GM21529 (cell line): ENCODE measurements at regions not wholly inside any gene's neighbourhood (a gene's known extent, or its start where the extent isn't known, plus 50 kb on each side); places are given as distances from the start of the nearest gene placed in this dataset.
A peak's percentile ranks its signal among the peaks of the same experiment; 100 is the strongest.

Experiments
- ATAC-seq: cut with Tn5 transposase; IDR thresholded peaks from one replicate; pipeline ENCODE4 v1.9.1; 2021; ENCODE audit not compliant: unreplicated experiment

DNA sequence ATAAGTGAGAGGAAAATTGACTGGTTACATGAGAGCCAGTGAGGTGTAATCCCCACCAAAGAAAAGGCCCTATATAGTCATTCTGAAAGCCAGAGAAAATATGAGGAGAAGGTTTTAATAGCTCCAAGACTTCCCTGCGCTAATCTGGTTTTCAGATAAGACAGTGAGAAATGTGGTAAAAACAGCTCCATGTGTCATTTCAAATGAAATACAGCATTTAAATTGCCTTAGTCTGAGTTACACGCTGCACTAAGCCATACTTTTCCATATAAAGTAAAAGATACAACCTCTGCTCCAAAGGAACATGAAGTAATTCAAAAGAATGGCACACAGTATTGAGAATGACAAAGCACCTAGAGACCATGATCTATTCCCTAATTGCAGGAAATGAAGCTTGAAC, 378.0 kb upstream of the PDE4D start:
- no peak for ATAC-seq

DNA sequence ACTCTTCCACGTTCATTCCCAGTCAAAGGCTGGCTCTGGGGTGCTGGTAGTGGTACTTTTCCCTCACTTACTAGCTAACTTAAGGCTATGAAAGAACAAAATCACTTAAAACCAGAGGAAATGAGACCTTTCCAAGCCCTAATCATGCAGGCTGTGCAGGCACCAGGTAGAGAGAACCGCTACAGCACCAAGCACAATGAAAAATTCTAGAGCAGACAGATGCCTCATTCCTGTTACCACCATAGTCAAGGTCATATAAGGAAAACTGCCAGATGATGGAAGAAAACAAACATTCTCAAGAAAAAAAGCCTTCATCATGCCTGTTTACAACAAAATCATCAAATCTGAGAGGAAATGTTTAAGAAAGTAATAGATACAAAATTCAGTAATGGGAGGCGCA, 374.4 kb upstream of the PDE4D start:
- ATAC-seq, result no peak

DNA sequence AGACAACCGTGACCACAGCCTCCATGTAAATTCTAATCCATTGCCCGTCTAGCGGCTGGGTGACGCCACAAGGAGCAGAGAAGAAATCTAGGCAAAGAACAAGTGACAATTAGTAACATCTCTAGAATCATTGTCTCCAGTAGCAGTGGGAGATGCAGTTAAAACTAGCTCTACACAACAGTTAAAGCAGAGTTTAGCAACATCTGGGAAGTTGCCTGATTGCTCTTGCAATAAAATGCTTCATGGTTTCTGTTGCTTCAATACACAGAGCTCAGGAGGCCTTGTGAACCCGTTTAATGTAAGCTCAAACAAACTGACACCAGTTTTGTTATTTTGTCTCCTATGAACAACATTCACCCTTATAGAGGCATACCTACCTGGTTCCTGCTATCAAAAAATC, 369.8 kb upstream of the PDE4D start:
- ATAC-seq, result no peak

DNA sequence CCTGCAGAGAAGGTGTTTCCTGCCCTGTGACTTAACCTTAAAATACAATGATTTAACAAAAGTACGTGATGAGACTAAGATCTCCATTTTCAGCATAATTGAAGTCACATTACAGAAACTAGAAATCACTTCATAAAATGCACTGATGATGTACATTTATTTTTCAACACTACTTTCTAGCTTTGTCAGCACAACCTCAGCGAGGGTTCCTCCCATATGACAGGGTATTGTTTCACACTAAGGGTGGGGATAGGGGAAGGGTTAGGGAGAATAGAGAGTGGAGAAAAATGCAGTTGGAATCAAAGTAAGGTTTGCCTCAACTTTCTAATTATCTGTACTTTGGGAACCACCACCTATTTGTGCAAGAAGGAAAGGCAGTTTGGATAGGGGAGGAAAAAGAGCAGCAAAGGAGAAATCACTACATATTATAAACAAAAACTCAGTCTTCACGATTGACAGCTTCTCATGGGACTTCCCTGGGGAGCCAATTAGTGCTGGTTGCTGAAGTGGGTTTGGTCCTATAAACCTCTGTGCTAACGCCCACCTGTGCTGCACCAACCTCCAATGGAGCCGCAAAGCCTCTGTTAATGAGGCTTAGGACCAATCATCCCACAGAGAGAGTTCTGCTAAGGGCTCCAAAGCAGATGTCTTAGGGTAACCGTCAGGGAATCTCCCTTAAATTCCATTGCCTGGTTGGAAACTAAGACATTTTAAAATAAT, 369.2 kb upstream of the PDE4D start:
- ATAC-seq, result no peak

DNA sequence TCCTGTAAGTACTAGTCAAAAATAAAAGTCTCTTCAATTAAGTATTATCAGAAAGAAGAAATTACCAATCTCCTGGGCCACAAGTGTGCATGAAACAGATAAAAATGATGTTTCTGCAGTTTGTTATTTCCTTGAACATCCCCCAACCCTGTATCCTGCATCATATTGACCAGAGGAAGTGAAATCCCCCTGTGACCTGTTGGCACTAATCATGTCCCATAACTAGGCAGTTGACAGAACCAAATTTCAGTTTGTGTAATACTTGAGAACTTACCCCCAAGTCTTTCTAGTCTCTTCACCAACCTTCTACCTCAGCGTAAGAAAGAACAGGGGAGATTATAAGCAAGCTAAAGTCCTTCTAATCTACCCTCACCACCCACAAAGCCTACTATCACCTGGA, 368.2 kb upstream of the PDE4D start:
- ATAC-seq, result no peak

DNA sequence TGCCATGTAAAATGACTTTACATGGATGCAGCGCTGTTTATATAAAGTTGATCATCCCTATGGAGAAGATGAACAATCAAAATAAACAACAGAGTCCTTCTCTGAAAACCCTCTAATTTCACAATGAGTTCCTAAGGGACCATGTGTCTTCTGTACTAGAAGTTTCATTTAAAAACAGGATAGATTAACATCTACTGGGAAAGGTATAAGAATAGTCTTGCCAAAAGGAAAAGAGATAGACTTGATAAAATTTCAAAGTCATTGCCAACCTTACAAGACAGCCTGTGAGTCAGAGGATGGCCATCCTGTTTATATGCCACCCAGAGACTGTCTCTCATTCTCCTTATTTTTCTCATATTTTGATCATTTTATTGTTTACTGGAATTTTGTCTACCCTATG, 367.1 kb upstream of the PDE4D start:
- ATAC-seq, result no peak

DNA sequence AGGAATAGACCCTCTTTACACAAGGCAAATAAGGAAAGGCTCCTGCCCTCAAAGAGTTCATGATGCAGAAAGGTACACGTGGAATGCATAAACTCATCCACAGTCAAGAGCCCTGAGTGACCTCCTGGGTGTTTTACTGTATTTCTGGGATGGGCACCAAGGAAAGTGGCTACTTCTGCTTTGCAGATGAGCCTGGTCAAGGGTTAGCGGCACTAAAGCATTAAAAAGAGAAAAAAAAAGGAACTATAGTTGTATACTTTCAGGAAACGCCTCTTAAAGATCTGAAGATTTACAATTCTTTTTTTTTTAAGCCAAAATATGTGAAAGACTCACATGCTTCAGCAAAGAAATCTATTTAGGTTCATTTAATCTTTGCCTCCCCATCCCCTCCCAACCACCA, 366.2 kb upstream of the PDE4D start:
- ATAC-seq, result no peak

DNA sequence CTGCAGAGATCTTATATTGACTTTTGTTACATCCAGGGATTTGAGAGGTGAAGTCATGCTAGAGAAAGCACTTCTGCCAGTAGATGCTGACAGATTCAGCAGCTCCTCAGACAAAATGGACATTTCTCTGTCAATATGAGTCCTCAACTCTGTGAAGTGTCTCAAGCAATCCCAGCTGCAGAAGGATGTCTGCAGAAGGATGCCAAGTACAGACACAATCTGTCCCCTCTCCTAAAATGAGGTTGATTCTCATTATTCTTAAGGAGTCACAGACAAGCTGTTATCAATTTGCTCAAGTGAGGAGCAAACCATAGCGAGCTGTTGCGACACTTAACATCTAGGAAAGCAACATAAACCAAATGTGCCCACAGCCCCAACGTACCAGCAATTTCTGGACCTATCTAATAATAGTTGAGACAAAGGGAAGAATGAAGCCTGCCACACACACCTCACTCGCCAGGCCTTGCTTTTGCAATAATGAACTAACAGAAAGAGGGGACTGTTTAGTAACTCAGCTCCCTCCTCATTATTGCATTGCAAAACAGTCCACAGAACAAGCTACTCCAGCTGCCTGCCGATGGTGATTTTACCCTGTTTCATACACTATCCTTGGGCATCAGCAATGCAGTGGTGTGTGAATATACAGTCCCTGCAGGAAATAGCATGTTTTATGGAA, 364.2 kb upstream of the PDE4D start:
- ATAC-seq, result no peak

DNA sequence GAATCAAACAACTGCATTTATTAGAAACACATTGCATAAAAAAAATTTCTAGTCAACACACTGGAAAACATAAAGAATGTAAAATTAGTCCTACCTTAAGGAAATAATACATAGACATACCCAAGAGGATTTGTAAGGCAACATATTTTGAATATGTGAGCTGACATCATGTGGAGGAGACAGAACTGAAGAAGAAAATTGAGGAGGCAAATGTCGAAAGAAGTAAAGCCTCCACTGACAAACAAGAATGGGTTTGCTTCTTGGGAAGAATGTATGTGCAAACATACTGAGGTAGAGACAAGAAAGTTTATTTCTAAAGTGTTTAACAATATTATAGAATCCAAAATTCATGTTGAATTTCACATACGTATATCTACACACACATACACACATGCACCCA, 363.0 kb upstream of the PDE4D start:
- ATAC-seq, result no peak

DNA sequence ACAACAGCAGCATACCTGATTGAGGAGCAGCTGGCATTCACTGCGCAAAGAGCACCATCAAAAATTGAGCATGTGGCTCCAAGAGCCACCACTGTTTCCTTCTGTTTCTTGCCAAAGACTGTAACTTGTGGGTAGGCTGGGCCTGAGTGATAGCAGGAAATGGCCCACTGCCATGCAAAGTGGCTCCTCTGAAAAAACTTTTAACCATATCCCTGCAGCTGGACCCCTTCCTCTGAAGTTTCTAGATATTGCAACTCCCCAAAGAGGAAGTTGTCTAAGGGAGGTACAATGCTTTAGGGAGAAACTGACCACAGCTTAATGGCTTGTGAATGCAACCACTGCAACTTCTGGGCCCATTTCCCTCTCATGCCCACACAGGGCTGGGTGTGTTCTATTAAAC, 355.4 kb upstream of the PDE4D start:
- peak; percentile 97 for ATAC-seq

DNA sequence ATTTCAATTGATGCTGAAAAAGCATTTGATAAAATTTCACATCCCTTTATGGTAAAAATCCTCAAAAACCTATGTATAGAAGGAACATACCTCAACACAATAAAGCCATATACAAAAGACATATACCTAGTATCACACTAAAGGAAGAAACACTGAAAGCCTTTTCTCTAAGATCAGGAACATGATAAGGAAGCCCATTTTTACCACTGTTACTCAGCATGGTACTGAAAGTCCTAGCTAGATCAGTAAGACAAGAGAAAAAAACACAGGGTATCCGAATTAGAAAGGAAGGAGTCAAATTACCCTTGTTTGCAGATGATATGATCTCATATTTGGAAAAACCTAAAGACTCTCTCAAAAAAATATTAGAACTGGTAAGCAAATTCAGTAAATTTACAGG, 350.2 kb upstream of the PDE4D start:
- no peak for ATAC-seq

DNA sequence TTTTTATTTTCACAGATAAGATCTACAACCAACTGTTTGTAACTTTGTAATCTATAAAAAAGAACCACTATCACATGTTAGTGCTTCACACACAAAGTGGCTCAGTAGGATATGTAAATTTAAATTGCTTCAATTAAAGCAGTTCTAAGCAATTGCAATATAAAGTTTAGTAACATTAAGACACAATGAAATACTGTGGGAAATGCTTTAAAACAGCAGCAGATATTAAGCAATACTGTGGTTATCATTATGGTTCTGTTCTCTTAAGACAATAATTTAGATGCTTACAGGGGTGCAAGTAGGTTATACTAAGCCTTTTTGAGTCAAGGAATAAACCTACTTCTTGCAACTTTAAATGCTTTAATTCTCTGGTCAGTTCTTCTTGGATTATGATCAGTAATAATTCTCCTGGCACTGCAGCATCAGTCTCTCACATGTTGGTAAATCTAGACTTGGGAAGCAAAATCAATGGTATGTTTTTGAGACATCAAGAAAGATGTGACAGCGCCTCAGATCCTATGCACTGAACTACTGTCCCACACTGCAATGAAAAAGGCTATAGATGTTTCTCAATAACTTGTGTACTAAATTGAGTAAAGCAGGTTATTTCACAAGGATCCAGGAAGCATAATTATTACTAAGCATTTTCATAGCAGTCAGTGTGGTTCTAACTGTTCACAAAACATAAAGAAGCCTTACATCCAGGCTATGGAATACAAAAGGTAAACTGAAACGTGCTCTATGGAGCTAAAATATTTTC, 338.7 kb upstream of the PDE4D start:
- no peak for ATAC-seq

DNA sequence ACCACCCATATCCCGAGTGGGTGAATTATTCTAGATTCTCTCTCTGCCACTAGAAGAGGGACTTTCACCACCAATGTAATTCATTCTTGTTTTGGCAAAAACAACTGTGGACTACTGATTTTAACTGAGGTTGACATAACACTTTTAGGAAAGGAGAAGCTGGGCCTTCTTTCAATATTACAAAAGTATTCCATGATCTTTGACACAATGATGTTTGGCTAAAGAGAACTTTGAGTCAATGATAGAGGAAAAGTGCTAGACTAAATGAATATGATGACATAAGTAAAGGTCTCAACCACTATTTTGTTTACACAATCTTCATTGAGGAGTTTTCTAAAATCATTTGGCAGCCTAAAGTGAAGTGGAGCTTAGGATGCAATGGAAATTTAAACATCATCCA, 336.9 kb upstream of the PDE4D start:
- no peak for ATAC-seq

DNA sequence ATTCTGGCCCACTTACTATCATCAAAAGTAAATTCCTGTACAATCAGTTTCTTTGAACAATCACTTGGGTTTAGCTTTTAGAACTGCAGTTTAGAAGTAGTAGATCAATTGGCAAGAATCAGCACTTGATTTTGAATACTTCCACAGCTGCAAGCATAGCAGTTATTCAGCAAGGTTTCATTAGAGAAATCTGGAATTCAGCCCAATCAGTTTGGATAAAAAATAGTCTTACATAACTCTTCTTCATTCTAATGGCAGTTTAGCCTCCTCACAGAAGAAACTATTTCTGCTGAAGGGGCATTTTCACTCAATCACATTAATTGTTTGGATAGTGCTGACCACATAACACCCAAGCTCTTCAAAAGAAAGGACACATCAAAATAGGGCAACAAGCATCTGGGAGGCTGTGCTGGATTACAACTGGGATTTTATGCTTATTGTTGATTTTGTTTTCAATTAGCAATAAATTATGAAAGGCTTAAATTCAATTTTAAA, 336.2 kb upstream of the PDE4D start:
- no peak for ATAC-seq

DNA sequence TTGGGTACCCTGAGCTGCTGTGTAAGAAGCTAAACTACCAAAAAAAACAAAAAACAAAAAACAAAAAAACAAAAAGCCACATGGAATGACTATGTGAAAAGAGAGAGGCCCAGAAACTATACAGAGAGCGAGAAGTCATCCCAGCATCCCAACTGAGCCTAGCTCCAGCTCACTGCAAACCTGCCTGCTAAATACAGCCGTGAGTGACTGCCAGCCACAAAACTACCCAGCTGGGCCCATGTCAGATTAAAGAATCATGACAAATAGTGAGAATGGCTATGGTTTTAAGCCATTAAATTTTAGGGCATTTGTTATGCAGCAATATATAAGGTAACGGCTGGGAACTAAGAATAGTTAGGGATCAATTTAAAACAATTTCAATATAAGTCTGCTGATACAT, 335.1 kb upstream of the PDE4D start:
- ATAC-seq, result no peak

DNA sequence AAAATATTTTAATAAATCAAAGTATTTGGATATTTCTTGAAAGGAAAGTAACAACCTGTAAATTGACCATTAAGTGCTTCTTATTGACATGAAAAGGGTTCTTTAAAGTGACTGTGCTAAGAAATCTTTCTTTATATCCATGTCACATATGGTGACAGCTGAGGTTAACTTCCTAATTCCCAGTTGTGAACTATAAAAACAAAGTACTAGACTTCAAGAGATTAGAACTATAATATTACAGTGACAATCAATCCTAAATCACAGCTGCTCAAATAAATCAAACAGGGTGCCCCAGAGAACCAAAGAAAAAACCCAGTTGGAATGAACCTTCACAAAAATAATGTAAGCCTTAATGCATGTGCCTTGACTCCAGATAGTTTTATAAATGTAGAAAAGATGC, 332.6 kb upstream of the PDE4D start:
- no peak for ATAC-seq

DNA sequence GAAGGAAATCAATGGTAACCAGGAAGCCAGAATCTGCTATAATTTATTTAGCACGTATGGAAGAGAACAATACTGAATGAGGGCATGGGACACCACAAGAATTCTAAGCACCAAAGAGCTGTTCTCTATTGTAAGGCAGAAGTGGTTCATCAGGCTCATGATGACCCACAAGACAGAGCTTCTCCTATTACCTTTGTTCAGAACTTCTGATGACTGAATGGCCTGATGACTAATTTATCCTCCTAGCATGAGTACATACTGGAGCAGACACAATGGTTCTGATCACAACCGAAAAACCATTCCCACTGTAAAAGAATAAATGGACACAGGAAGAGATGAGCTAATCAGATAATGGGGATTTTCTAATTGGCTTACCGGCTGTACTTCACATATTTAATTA, 329.8 kb upstream of the PDE4D start:
- ATAC-seq, result no peak

DNA sequence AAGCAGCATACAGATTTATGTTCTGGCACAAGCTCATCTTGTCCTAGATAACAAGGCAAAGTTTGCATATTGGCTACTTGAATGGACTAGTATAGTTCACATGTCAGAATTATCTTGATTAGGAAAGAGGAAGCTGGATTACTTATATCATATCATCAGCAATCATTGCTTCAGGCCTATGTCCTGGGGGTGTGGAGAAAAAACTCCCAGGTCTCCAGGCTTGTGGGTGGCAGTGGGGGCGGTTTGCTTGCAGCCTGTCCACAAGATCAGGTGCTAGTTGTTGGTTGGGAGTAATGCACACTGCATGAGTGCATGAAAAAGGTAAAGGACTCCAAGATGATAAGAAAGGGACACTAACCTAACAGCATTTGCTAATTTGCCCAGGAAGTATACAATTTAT, 326.4 kb upstream of the PDE4D start:
- no peak for ATAC-seq

DNA sequence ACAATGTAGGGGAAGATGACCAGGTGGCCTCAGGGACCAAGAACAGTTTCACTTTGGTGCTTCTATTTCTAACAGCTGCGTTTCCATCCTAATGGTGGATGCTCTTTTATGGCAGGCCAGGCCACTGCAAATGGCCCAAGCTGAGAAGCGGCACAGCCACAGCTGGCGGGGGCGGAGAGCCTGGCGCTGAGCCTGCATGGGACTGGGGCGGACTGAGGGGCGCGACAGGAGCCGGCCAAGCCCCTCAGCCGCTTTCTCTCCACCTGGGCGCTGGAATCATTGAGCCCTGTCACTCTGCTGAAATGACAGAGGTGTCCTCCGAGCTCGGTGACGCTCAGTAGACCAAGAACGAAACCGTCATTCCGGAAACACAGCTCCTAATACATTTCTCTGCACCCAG, 317.3 kb upstream of the PDE4D start:
- ATAC-seq, result no peak

DNA sequence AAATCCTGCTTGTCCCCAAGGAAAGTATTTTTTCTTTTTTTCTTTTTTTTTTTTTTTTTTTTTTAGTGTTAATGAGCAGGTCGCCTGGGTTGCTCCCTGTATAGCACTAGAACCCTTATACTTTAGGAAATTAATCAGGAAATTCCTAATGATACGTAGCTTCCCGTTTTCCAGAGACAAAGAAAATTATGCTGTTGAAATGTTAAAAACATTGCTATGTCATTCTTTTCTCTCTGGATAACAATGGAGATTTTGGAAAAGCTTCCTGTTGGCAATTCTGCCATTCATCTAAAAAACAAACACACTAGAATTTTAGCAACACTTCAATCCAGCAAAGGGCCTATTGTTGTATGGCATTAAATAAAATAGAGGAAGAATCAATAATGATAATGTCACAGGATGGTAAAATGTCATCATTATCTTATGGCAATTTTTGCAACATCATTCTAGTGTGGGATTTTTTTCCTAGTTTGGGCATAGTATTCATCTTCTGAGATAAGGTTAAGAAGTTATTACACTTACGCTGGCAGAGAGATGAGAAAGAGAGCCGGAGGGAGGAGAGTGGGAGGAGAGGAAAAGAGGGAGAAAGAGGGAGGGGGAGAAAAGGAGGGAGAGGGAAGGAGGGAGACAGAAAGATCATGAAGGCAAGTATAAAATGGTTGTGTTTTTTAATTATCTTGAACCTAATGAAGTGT, 315.8 kb upstream of the PDE4D start:
- no peak for ATAC-seq

DNA sequence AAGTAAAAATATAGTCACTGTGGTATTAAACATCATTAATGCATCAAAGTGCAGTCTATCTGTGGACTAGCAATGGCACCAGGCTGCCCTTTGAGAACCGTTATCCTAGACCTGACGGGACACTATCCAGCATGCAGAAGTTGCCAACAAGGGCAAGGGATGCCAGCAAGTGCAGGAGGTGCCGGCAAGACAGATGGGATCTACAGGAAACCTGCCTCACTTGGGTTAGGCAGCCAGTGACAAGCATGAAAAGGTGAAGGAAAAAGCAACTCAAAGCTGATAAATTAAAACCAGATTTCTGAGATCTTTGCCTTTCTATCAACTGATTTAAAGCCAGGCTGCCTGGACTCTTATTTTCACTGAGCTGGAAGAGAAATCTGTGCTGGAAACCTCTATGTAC, 315.2 kb upstream of the PDE4D start:
- no peak for ATAC-seq

DNA sequence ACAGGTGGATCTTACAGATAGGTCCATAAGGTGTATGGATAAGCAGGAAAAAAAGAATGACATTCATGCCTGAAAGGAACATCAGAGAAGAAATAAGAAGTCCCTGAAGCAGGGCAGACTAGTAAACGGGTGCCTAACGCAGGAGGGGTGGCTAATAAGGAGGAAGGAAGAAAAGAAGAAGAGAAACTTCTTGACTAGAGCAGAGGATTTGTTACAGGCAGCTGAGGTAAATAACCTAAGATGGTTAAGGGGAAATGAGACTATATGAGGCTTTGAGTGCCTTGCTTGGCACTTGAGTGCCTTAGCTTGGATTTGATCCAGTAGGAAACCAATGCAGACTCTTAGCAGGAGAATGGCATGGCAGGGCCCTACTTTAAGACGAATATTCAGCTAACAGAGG, 313.5 kb upstream of the PDE4D start:
- ATAC-seq, result peak; percentile 96
